Epithelial cell of esophagus (primary cell): ENCODE measurements at regions not wholly inside any gene's neighbourhood (a gene's known extent, or its start where the extent isn't known, plus 50 kb on each side); places are given as distances from the start of the nearest gene placed in this dataset.

Source experiments
- DNase-seq: peaks from one replicate; pipeline ENCODE4 v3.0.0; 2010; ENCODE audit warnings: low read depth
- H3K4me3 ChIP-seq: 2 replicates; pipeline ENCODE4 v1.5.1; 2011; ENCODE audit warnings: mild to moderate bottlenecking, low read length, control low read depth
- TF ChIP-seq, protein P1 (sequence below): IDR thresholded peaks from 2 replicates; pipeline ENCODE4 v1.5.1; 2011; ENCODE audit warnings: low read depth, mild to moderate bottlenecking, low read length, control low read depth, inconsistent platforms; ENCODE audit not compliant: insufficient read depth; ENCODE audit errors: missing control alignments

DNA sequence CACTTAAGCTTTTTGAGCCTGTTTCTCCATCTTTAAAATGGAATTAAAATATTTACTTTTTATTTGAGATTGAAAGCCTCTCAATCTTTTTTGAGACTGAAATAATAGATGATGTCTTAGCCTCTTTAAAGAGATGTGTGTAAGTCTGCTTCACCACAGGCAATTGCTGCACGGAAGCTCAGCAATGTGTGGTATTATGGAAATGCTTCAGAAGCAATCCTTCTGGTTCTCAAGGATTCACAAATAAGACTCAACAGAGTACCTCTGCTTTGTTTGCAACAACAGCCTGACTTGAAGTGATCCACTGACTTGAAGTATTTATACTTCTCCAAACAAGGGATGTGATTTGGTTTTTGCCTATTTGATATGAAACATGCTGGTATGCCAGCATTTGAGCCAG is 332.0 kb upstream of the RASGRP1 start:
- TF ChIP-seq, protein P1, sequence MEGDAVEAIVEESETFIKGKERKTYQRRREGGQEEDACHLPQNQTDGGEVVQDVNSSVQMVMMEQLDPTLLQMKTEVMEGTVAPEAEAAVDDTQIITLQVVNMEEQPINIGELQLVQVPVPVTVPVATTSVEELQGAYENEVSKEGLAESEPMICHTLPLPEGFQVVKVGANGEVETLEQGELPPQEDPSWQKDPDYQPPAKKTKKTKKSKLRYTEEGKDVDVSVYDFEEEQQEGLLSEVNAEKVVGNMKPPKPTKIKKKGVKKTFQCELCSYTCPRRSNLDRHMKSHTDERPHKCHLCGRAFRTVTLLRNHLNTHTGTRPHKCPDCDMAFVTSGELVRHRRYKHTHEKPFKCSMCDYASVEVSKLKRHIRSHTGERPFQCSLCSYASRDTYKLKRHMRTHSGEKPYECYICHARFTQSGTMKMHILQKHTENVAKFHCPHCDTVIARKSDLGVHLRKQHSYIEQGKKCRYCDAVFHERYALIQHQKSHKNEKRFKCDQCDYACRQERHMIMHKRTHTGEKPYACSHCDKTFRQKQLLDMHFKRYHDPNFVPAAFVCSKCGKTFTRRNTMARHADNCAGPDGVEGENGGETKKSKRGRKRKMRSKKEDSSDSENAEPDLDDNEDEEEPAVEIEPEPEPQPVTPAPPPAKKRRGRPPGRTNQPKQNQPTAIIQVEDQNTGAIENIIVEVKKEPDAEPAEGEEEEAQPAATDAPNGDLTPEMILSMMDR: no peak
- DNase-seq: no peak
- no peak overlapping the region for H3K4me3 ChIP-seq

DNA sequence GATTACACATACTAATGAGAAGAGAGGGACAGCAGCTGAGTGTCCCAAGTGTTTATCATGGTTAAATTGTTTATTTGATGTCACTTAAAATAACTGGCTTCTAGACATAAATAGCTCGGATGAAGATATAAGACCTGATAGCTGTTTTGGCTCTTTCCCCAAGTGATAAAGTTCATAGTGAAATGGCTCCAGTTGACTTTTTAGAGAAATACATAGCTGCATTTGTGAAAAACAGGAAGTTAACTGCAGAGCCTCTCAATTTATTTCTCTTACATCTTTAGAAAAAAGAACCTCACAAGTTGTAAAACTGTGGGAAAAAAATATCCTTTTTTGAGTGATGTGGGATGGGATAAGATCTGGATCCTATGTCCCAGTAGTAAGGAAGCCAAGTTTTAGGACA is 332.9 kb upstream of the RASGRP1 start:
- no peak for DNase-seq
- TF ChIP-seq, protein P1: no peak
- H3K4me3 ChIP-seq: no peak overlapping the region

DNA sequence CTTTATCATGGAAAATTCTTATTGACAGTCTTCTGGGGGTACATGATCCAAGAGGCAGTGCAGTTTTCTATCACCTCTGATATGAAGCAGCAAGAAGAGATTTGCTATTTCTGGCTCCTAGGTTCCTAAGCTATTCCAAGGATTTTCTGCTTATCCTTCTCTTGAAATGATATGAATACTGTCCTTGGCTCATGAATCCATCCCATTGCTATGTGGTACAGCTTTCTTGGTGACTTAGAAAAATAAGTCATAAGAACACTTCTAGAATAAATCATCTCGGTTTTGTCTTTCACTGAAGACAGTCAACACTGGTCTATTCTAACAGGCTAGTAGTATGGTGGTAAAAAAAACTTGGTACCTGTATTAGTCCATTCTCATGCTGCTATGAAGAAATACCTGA is 333.6 kb upstream of the RASGRP1 start:
- TF ChIP-seq, protein P1: no peak
- no peak overlapping the region for H3K4me3 ChIP-seq
- DNase-seq: no peak

DNA sequence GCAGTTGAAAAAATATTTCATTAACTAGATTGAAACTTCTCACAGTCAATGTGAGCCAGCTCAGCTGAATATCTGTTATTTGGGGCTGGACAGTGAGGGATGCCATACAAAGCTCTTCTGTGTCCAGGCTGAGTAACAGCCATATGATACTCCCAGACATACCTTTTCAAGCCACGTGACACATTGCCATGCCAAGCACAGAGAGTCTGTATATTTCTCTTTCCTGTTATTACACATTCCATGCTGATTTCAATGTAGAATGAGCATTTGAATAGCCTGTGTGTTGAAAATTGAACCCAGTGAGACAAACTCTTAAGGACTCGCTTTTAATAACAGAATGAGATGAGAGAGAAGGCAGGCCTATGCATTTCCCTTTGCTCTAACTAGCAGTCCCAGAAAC is 334.7 kb upstream of the RASGRP1 start:
- H3K4me3 ChIP-seq: no peak overlapping the region
- TF ChIP-seq, protein P1: no peak
- DNase-seq: peak; percentile 68

DNA sequence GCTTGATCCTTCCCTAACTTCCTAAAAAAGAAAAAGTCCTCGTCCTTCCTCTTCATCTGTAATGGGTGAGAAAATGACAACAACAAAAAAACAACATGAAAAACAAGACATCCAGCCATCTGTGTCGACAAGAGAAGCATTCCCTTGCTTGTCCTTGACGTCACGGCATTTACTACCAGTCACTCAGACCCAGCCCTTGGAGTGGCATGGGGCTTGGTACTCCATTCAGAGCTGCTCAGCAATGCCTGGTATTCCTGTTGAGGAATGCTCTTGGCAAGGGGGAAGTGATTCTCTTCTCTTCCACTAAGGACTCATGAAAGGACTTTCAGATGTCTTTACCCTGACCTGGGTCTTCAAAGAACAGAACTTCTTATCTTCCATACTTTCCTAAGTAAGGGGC is 339.7 kb upstream of the RASGRP1 start:
- no peak overlapping the region for H3K4me3 ChIP-seq
- TF ChIP-seq, protein P1: no peak
- DNase-seq: no peak

DNA sequence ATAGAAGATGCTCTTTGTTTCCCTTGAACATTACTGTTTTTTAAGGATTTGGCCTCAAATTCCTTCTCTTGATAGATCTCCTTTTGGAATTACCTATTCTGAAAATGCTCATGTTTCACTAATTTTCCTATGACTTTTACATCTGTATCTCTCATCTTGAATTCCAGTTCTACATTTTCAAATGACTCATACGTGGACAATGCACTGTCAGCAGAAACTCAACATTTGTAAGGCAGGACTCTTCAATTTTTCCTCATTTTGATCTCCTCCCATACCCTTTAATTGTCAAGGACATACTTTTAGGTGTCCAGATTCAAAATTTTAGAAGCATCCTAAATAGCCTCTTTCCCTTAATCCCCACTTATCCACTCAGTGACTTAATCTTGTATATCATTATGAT is 341.0 kb upstream of the RASGRP1 start:
- DNase-seq: peak; percentile 27
- no peak overlapping the region for H3K4me3 ChIP-seq

DNA sequence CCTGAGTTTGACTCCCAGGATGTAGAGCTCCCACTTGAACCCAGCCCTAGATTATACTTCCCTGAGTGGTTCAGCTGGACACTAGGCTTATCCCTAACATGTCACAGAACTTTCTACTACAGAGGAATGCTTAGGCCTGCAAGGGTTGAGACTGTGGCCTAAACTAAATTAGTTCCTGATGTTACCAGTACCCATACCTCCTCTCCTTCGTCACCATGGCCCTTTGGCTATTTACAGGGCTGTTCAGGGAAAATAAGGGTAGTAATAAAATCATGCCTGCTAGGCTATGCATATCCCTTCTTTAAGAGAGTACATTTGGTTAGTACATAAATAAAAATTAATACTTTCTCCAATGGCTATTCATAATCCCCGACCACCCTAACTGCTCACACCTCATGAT is 356.4 kb upstream of the RASGRP1 start:
- TF ChIP-seq, protein P1: no peak
- no peak overlapping the region for H3K4me3 ChIP-seq
- DNase-seq: no peak

More for the DNA sequence above, 341.0 kb upstream of the RASGRP1 start:
- TF ChIP-seq, protein P1: no peak
